B cell (primary cell): ENCODE measurements at regions not wholly inside any gene's neighbourhood (a gene's known extent, or its start where the extent isn't known, plus 50 kb on each side); places are given as distances from the start of the nearest gene placed in this dataset. TPM values are rescaled to one million over a fixed set of nuclear protein-coding genes. Genes with fewer than 3 reads are reported as not detected.

ENCODE experiments used
- ATAC-seq: fragments of 200-7000 bp; cut with Tn5 transposase; one replicate; pipeline ENCODE4 v1.10.0; 2021; ENCODE audit warnings: low read depth, mild to moderate bottlenecking, moderate number of reproducible peaks, moderate library complexity
- CTCF ChIA-PET: fragments of 350-600 bp; sonication (Branson Sonifier 250); formaldehyde crosslinking; loops from one replicate; lab custom pipeline; 2021; ENCODE audit warnings: antibody characterized with exemption, inconsistent platforms; lab: Charles Lee
- POLR2A ChIA-PET: fragments of 350-600 bp; sonication (Branson Sonifier 250); formaldehyde crosslinking; loops from one replicate; lab custom pipeline; 2021; ENCODE audit warnings: antibody characterized with exemption; lab: Charles Lee
- DNase-seq: peaks from one replicate; pipeline ENCODE4 v3.0.0; 2013
- H2AFZ ChIP-seq: 2 replicates; pipeline ENCODE4 v1.6.1; 2012; ENCODE audit warnings: mild to moderate bottlenecking, low read depth, low read length; ENCODE audit not compliant: insufficient read depth, poor library complexity, severe bottlenecking
- H3K27ac ChIP-seq, 2 donors: 1 replicate in 1 of 2; 2 replicates in 1 of 2; pipeline ENCODE4 v1.5.1; 2012 to 2013; ENCODE audit warnings: low read length in 2 of 2, mild to moderate bottlenecking in 2 of 2, moderate library complexity in 1 of 2
- H3K27me3 ChIP-seq, 4 experiments: fragments of 200-600 bp in 1 of 4; sonication (generic) in 1 of 4; replicated peaks in 1 of 4; 1 replicate in 2 of 4; 2 replicates in 2 of 4; pipeline versions ENCODE4 v1.6.1 to v1.7.0; 2013 to 2016; ENCODE audit warnings: low read length in 3 of 4, mild to moderate bottlenecking in 2 of 4, mixed read lengths in 1 of 4, moderate library complexity in 1 of 4; ENCODE audit not compliant: insufficient read depth in 4 of 4, control insufficient read depth in 3 of 4; ENCODE audit errors: control extremely low read depth in 1 of 4
- H3K36me3 ChIP-seq, 2 experiments: replicated peaks in 1 of 2; 1 replicate in 1 of 2; 2 replicates in 1 of 2; pipeline versions ENCODE4 v1.6.1 to v1.7.1; 2013; ENCODE audit warnings: low read length in 1 of 2; ENCODE audit not compliant: insufficient read depth in 2 of 2, control insufficient read depth in 1 of 2; ENCODE audit errors: control extremely low read depth in 1 of 2, extremely low read depth in 1 of 2
- H3K4me1 ChIP-seq, 2 donors: fragments of 200-600 bp in 1 of 2; sonication (generic) in 1 of 2; 1 replicate in 1 of 2; 2 replicates in 1 of 2; pipeline versions ENCODE4 v1.5.1 to v1.6.1; 2013 to 2017; ENCODE audit warnings: low read length in 2 of 2; ENCODE audit not compliant: control insufficient read depth in 2 of 2, insufficient read depth in 2 of 2
- H3K4me2 ChIP-seq: replicated peaks from 2 replicates; pipeline ENCODE3; 2012; ENCODE audit warnings: mild to moderate bottlenecking, low read depth, low read length; ENCODE audit not compliant: poor library complexity, severe bottlenecking
- H3K4me3 ChIP-seq, 5 experiments: fragments of 200-600 bp in 1 of 5; sonication (generic) in 1 of 5; 1 replicate in 3 of 5; 2 replicates in 2 of 5; pipeline versions ENCODE4 v1.5.1 to v1.7.0; 2011 to 2016; ENCODE audit warnings: low read length in 4 of 5, mild to moderate bottlenecking in 4 of 5, low read depth in 2 of 5, control low read depth in 1 of 5, moderate library complexity in 1 of 5; ENCODE audit not compliant: insufficient read depth in 1 of 5; ENCODE audit errors: control extremely low read depth in 1 of 5, extremely low read depth in 1 of 5
- H3K79me2 ChIP-seq: fragments of 200-600 bp; sonication (generic); one replicate; pipeline ENCODE4 v1.6.0; 2016; ENCODE audit warnings: low read length; ENCODE audit not compliant: control insufficient read depth, insufficient read depth
- H3K9ac ChIP-seq: fragments of 200-600 bp; sonication (generic); 2 replicates; pipeline ENCODE4 v1.6.1; 2017; ENCODE audit warnings: mild to moderate bottlenecking, low read length, moderate library complexity
- H3K9me3 ChIP-seq, 3 donors: one replicate each; pipeline versions ENCODE4 v1.6.1 to v1.7.1; 2013; ENCODE audit warnings: low read length in 2 of 3; ENCODE audit not compliant: control insufficient read depth in 2 of 3, insufficient read depth in 1 of 3; ENCODE audit errors: control extremely low read depth in 1 of 3
- H4K20me1 ChIP-seq: 2 replicates; pipeline ENCODE4 v1.6.0; 2012; ENCODE audit warnings: mild to moderate bottlenecking, low read length; ENCODE audit not compliant: insufficient read depth, control insufficient read depth, poor library complexity, severe bottlenecking
- H3K27ac Mint-ChIP-seq: one replicate; pipeline ENCODE4 v1.8.0; 2021; ENCODE audit warnings: mixed read lengths
- H3K27me3 Mint-ChIP-seq: one replicate; pipeline ENCODE4 v1.8.0; 2021; ENCODE audit warnings: mixed read lengths
- H3K4me1 Mint-ChIP-seq: one replicate; pipeline ENCODE4 v1.8.0; 2021; ENCODE audit warnings: mixed read lengths
- H3K4me3 Mint-ChIP-seq: one replicate; pipeline ENCODE4 v1.8.0; 2021; ENCODE audit warnings: mixed read lengths
- H3K9me3 Mint-ChIP-seq: one replicate; pipeline ENCODE4 v1.8.0; 2022; ENCODE audit warnings: mixed read lengths; ENCODE audit not compliant: insufficient read depth
- EZH2 ChIP-seq: IDR thresholded peaks from 2 replicates; pipeline ENCODE4 v1.6.1; 2012; ENCODE audit warnings: borderline replicate concordance, low read depth, mild to moderate bottlenecking, moderate library complexity, low read length; ENCODE audit not compliant: insufficient read depth, poor library complexity, severe bottlenecking
- intact Hi-C: fragments of 100-400 bp; cut with micrococcal nuclease; formaldehyde crosslinking; loops from one replicate; pipeline ENCODE4 v1.10.0; 2022
- small RNA-seq: library from RNA; depleted of rRNA; stranded (forward); fragments of <200 nt; gene quantifications from one replicate; pipeline ENCODE3, GENCODE V24; 2012; ENCODE audit warnings: low replicate concordance, low read depth; ENCODE audit not compliant: insufficient read length
- TF ChIP-seq, protein P1 (sequence below): fragments of 200-600 bp; IDR thresholded peaks from one replicate; pipeline ENCODE4 v1.8.0; 2022; ENCODE audit warnings: antibody characterized with exemption, mild to moderate bottlenecking

DNA sequence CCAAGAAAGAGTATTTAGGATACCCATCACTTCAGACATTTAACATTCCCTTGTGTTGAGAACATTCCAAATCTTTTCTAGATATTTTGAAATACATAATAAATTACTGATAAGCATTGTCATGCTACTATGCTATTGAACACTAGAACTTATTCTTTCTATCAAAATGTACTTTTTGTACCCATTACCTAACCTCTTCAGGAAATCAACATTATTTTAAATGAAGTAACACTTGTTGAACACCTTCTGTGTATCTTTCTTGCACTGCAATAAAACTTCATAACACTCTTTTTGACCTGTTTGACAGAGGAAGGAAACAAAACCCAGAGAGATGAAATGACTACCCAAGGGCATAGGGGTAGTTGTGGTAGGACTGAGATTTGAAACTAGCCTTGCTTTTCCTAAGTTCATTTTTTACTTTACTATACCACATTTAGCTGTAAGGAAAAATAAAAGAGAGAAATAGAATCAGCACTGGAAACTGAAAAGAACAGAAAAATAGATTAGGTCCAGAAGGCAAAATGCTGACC is 99.4 kb downstream of the UCHL5 start:
- H3K4me3 Mint-ChIP-seq, result no peak overlapping the region
- H3K9me3 ChIP-seq, result no peaks in the 10 kb centered on the region
- H3K79me2 ChIP-seq, result no peaks in the 10 kb centered on the region
- H4K20me1 ChIP-seq, result no peaks in the 10 kb centered on the region
- intact Hi-C loops, result no loop called here
- no peak for TF ChIP-seq EZH2
- TF ChIP-seq, protein P1, sequence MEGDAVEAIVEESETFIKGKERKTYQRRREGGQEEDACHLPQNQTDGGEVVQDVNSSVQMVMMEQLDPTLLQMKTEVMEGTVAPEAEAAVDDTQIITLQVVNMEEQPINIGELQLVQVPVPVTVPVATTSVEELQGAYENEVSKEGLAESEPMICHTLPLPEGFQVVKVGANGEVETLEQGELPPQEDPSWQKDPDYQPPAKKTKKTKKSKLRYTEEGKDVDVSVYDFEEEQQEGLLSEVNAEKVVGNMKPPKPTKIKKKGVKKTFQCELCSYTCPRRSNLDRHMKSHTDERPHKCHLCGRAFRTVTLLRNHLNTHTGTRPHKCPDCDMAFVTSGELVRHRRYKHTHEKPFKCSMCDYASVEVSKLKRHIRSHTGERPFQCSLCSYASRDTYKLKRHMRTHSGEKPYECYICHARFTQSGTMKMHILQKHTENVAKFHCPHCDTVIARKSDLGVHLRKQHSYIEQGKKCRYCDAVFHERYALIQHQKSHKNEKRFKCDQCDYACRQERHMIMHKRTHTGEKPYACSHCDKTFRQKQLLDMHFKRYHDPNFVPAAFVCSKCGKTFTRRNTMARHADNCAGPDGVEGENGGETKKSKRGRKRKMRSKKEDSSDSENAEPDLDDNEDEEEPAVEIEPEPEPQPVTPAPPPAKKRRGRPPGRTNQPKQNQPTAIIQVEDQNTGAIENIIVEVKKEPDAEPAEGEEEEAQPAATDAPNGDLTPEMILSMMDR, result no peak
- no peaks in the 10 kb centered on the region for H3K36me3 ChIP-seq
- H3K27me3 ChIP-seq, result no peaks in the 10 kb centered on the region
- no peak for ATAC-seq
- no peaks in the 10 kb centered on the region for H3K27me3 Mint-ChIP-seq
- H3K4me2 ChIP-seq, result no peak overlapping the region
- no peak overlapping the region for H2AFZ ChIP-seq
- ChIA-PET CTCF (no interaction called here), POLR2A (no interaction called here)
- H3K27ac ChIP-seq, result no peak overlapping the region
- H3K4me1 ChIP-seq, result no peaks in the 10 kb centered on the region
- H3K9ac ChIP-seq, result no peak overlapping the region
- H3K9me3 Mint-ChIP-seq, result no peaks in the 10 kb centered on the region
- H3K4me1 Mint-ChIP-seq, result no peaks in the 10 kb centered on the region
- H3K27ac Mint-ChIP-seq, result no peak overlapping the region
- no peak for DNase-seq
- no peak overlapping the region for H3K4me3 ChIP-seq

Small RNA genes in the stretch of these regions (small RNA-seq; reads per million reads assigned to genes)
- not detected for gene RN7SKP126
